Astrocyte (in vitro differentiated cells and primary cell): ENCODE measurements at regions not wholly inside any gene's neighbourhood (a gene's known extent, or its start where the extent isn't known, plus 50 kb on each side); places are given as distances from the start of the nearest gene placed in this dataset.

ENCODE experiments used
- DNase-seq: peaks from one replicate; pipeline ENCODE4 v3.0.0-alpha.2; 2010; ENCODE audit warnings: low read depth
- FAIRE-seq: peaks from 2 replicates; lab custom pipeline; 2011; peaks lifted over from hg19 to GRCh38; lab: Jason Lieb, UNC
- H2AFZ ChIP-seq: 2 replicates; pipeline ENCODE4 v1.6.0; 2012; ENCODE audit warnings: low read depth, low read length, inconsistent platforms
- H3K27ac ChIP-seq: 2 replicates; pipeline ENCODE4 v1.5.1; 2011; ENCODE audit warnings: low read depth, low read length, inconsistent platforms
- H3K27me3 ChIP-seq: 2 replicates; pipeline ENCODE4 v1.6.0; 2011; ENCODE audit warnings: low read length, inconsistent platforms; ENCODE audit not compliant: insufficient read depth
- H3K36me3 ChIP-seq: 2 replicates; pipeline ENCODE4 v1.5.1; 2011; ENCODE audit warnings: low read length, inconsistent platforms; ENCODE audit not compliant: insufficient read depth
- H3K4me1 ChIP-seq: 2 replicates; pipeline ENCODE4 v1.5.1; 2011; ENCODE audit warnings: low read length, inconsistent platforms; ENCODE audit not compliant: insufficient read depth
- H3K4me2 ChIP-seq: 2 replicates; pipeline ENCODE4 v1.6.0; 2012; ENCODE audit warnings: low read length, inconsistent platforms
- H3K4me3 ChIP-seq: 2 replicates; pipeline ENCODE4 v1.5.1; 2011; ENCODE audit warnings: low read depth, mild to moderate bottlenecking, low read length, inconsistent platforms; ENCODE audit not compliant: insufficient read depth
- H3K79me2 ChIP-seq: 2 replicates; pipeline ENCODE4 v1.6.0; 2012; ENCODE audit warnings: mild to moderate bottlenecking, low read length, inconsistent platforms; ENCODE audit not compliant: insufficient read depth
- H3K9ac ChIP-seq: 2 replicates; pipeline ENCODE4 v1.6.0; 2012; ENCODE audit warnings: mild to moderate bottlenecking, low read length, inconsistent platforms
- H3K9me3 ChIP-seq: 2 replicates; pipeline ENCODE4 v1.5.1; 2012; ENCODE audit warnings: low read depth, mild to moderate bottlenecking, low read length, inconsistent platforms; ENCODE audit not compliant: insufficient read depth
- H4K20me1 ChIP-seq: 2 replicates; pipeline ENCODE4 v1.6.0; 2012; ENCODE audit warnings: low read length, inconsistent platforms; ENCODE audit not compliant: insufficient read depth
- H3K27ac Mint-ChIP-seq: one replicate; pipeline ENCODE4 v1.8.0; 2021; ENCODE audit warnings: mild to moderate bottlenecking, mixed read lengths; ENCODE audit not compliant: unreplicated experiment
- H3K27me3 Mint-ChIP-seq: one replicate; pipeline ENCODE4 v1.8.0; 2021; ENCODE audit warnings: low read depth, mixed read lengths; ENCODE audit not compliant: unreplicated experiment
- H3K36me3 Mint-ChIP-seq: one replicate; pipeline ENCODE4 v1.8.0; 2021; ENCODE audit warnings: low read depth, mixed read lengths; ENCODE audit not compliant: unreplicated experiment
- H3K4me1 Mint-ChIP-seq: one replicate; pipeline ENCODE4 v1.8.0; 2021; ENCODE audit warnings: low read depth, mixed read lengths; ENCODE audit not compliant: unreplicated experiment
- H3K4me3 Mint-ChIP-seq: one replicate; pipeline ENCODE4 v1.8.0; 2021; ENCODE audit warnings: mild to moderate bottlenecking, moderate library complexity, mixed read lengths; ENCODE audit not compliant: unreplicated experiment
- H3K9me3 Mint-ChIP-seq: one replicate; pipeline ENCODE4 v1.8.0; 2021; ENCODE audit warnings: mild to moderate bottlenecking, mixed read lengths; ENCODE audit not compliant: unreplicated experiment
- EZH2 ChIP-seq: IDR thresholded peaks from 2 replicates; pipeline ENCODE4 v1.6.1; 2012; ENCODE audit warnings: mild to moderate bottlenecking, low read length, inconsistent platforms; ENCODE audit not compliant: insufficient read depth
- TF ChIP-seq, protein P1 (sequence below): IDR thresholded peaks from 2 replicates; pipeline ENCODE4 v1.5.1; 2011; ENCODE audit warnings: low read depth, mild to moderate bottlenecking, inconsistent platforms, low read length, moderate library complexity; ENCODE audit not compliant: insufficient read depth

DNA sequence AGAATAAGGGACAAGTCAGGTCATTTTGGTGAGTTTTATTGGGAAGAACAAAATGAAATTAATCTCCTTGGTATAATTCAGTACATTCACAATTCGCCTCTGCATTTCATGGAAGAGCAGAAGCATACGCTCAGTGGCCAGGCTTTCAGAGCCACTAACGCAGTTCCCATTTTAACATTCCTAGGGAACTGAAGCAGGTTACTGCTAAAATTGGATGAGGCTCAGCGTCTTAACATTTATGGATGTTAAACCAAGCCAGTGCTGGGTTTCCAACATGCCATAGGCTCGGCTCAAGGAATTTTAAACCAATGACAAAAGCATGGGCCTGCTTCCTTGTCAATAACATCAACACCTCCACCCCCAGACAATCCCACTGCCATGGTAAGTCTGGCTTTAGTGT, 172.7 kb upstream of the PRICKLE2 start:
- Histone ChIP-seq H3K4me2 (no peak overlapping the region), H2AFZ (no peak overlapping the region), H3K9me3 (no peaks in the 10 kb centered on the region), H3K4me1 (peaks cover 5% of the 10 kb centered on the region), H3K36me3 (no peaks in the 10 kb centered on the region), H3K79me2 (no peaks in the 10 kb centered on the region), H3K4me3 (no peak overlapping the region), H3K27me3 (no peaks in the 10 kb centered on the region), H3K27ac (no peak overlapping the region), H3K9ac (no peak overlapping the region), H4K20me1 (no peaks in the 10 kb centered on the region)
- Mint-ChIP-seq H3K4me3 (no peak overlapping the region), H3K27me3 (no peaks in the 10 kb centered on the region), H3K27ac (no peak overlapping the region), H3K36me3 (no peaks in the 10 kb centered on the region), H3K4me1 (peaks cover 33% of the 10 kb centered on the region), H3K9me3 (no peaks in the 10 kb centered on the region)
- FAIRE-seq: no peak
- DNase-seq: no peak
- TF ChIP-seq, protein P1, sequence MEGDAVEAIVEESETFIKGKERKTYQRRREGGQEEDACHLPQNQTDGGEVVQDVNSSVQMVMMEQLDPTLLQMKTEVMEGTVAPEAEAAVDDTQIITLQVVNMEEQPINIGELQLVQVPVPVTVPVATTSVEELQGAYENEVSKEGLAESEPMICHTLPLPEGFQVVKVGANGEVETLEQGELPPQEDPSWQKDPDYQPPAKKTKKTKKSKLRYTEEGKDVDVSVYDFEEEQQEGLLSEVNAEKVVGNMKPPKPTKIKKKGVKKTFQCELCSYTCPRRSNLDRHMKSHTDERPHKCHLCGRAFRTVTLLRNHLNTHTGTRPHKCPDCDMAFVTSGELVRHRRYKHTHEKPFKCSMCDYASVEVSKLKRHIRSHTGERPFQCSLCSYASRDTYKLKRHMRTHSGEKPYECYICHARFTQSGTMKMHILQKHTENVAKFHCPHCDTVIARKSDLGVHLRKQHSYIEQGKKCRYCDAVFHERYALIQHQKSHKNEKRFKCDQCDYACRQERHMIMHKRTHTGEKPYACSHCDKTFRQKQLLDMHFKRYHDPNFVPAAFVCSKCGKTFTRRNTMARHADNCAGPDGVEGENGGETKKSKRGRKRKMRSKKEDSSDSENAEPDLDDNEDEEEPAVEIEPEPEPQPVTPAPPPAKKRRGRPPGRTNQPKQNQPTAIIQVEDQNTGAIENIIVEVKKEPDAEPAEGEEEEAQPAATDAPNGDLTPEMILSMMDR: no peak
- no peak for TF ChIP-seq EZH2

GRCh38 chr3:64397573-64397972, 172.3 kb upstream of the PRICKLE2 start:
- H3K4me2 ChIP-seq: no peak overlapping the region
- no peak for FAIRE-seq
- H3K4me3 ChIP-seq: no peak overlapping the region
- H3K9me3 ChIP-seq: no peaks in the 10 kb centered on the region
- H3K27ac ChIP-seq: no peak overlapping the region
- no peaks in the 10 kb centered on the region for H3K36me3 ChIP-seq
- TF ChIP-seq EZH2: no peak
- TF ChIP-seq, protein P1: no peak
- Mint-ChIP-seq H3K4me1 (peaks cover 34% of the 10 kb centered on the region), H3K9me3 (no peaks in the 10 kb centered on the region), H3K27ac (peak overlapping the region; percentile 63), H3K27me3 (no peaks in the 10 kb centered on the region), H3K4me3 (no peak overlapping the region), H3K36me3 (no peaks in the 10 kb centered on the region)
- H3K4me1 ChIP-seq: peaks cover 5% of the 10 kb centered on the region
- peak overlapping the region; percentile 15 for H3K9ac ChIP-seq
- no peak overlapping the region for H2AFZ ChIP-seq
- DNase-seq: no peak
- no peaks in the 10 kb centered on the region for H3K27me3 ChIP-seq
- H4K20me1 ChIP-seq: no peaks in the 10 kb centered on the region
- no peaks in the 10 kb centered on the region for H3K79me2 ChIP-seq

DNA sequence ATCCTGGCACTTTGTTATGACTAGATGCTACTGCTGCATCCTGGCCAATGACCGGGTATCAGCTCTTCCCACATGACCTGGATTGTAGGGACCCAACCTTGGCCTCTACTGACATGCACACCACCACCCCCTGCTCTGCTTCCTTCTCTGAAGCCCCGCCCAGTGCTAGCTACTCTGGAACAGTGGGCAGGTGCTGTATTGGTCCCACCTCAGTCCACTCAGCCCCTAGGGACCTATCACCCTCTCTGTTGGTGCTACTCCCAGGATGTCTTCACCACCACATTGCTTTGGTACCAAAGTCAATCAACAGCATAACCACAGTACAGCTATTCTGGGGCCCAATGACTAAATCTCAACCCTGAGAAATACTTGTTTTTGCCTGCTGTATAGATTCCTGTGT, 170.2 kb upstream of the PRICKLE2 start:
- Mint-ChIP-seq H3K36me3 (peaks cover 3% of the 10 kb centered on the region), H3K9me3 (no peaks in the 10 kb centered on the region), H3K27ac (no peak overlapping the region), H3K27me3 (no peaks in the 10 kb centered on the region), H3K4me3 (no peak overlapping the region), H3K4me1 (peaks cover 41% of the 10 kb centered on the region)
- H2AFZ ChIP-seq: no peak overlapping the region
- FAIRE-seq (no peak), DNase-seq (no peak)
- H3K4me3 ChIP-seq: no peak overlapping the region
- peaks cover 5% of the 10 kb centered on the region for H3K4me1 ChIP-seq
- H3K9me3 ChIP-seq: no peaks in the 10 kb centered on the region
- no peaks in the 10 kb centered on the region for H3K36me3 ChIP-seq
- TF ChIP-seq, protein P1: no peak
- TF ChIP-seq EZH2: no peak
- H3K27me3 ChIP-seq: no peaks in the 10 kb centered on the region
- no peak overlapping the region for H3K4me2 ChIP-seq
- no peak overlapping the region for H3K9ac ChIP-seq
- no peaks in the 10 kb centered on the region for H3K79me2 ChIP-seq
- no peak overlapping the region for H3K27ac ChIP-seq
- no peaks in the 10 kb centered on the region for H4K20me1 ChIP-seq
